Midbrain (tissue), 1 donor: ENCODE measurements at regions not wholly inside any gene's neighbourhood (a gene's known extent, or its start where the extent isn't known, plus 50 kb on each side); places are given as distances from the start of the nearest gene placed in this dataset.
"Not testable (repeated sequence)": the region's sequence is repeated elsewhere in the genome, so short reads cannot be mapped to it uniquely, and the experiment has no call there.

ENCODE experiments used
- DNase-seq: peaks from one replicate; lab custom pipeline; 2025; lab: John Stamatoyannopoulos, UW

GRCh38 chr1:46878173-46878782 lies 63.0 kb downstream of the CYP4A11 start:
- peak; percentile 26 for DNase-seq

- not testable (repeated sequence) for DNase-seq
These were observed 65.2 kb downstream of the CYP4A11 start for GRCh38 chr1:46876093-46876492.
